Stimulated activated CD4-positive, alpha-beta T cell treated with anti-CD3 and anti-CD28 coated beads, Interleukin-12 subunit alpha, Interleukin-12 subunit beta, amount 100 ng/mL, for 24 hours (primary cell): ENCODE measurements at regions not wholly inside any gene's neighbourhood (a gene's known extent, or its start where the extent isn't known, plus 50 kb on each side); places are given as distances from the start of the nearest gene placed in this dataset.

Source experiments
- DNase-seq, 2 experiments: peaks; one replicate each; pipeline ENCODE4 v3.0.0-alpha.2; 2020; ENCODE audit warnings: low read depth in 2 of 2

DNA sequence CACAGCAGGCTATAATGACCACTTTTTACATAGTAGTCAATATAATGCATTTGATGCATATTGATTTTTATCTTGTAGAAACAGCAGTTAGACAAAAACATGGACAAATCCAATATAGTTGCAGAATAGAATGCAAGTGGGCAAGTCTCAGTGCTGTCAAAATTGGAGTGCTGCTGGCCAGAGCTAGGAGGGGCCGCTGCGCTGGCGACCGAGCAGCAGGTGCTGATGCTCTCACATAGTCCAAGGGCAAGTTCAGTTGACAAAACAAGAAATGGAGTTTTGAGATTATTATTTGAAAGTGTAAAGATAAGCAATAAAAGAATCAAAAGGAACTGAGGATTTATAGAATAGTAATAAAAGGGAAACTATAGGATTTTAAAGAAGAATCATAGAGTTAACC, 60.6 kb upstream of the CDK20 start:
- no peak for DNase-seq

- no peak for DNase-seq
Observed at GRCh38 chr9:88033359-88033702, 59.0 kb upstream of the CDK20 start.

GRCh38 chr9:88028338-88028737, 54.0 kb upstream of the CDK20 start:
- DNase-seq = no peak

- no peak for DNase-seq
Observed at GRCh38 chr9:88026118-88026479, 51.8 kb upstream of the CDK20 start.

- no peak for DNase-seq
Observed at GRCh38 chr9:88025411-88026117, 51.2 kb upstream of the CDK20 start.

GRCh38 chr9:88024896-88025295, 50.6 kb upstream of the CDK20 start:
- no peak for DNase-seq
